ENCODE measurements at regions not wholly inside any gene's neighbourhood (a gene's known extent, or its start where the extent isn't known, plus 50 kb on each side); places are given as distances from the start of the nearest gene placed in this dataset.

DNA sequence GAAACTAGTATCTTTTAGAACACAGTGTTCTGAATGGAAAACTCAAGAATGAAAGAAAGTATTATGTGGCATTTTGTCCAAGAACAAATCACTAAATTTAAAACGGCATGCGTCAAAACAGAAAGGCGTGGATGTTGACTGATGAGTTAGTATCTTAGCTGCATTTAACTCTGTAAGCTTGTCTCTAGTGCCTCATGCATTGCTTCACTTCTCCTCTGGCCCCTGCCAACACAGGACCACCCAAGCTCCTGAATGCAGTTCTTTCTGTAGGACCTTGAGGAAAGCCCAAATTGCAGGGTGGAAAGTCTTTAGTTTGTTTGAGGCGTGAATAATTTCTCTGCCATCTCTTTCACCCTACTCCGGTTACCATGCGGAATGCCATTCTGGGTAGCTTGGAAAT is 632.2 kb downstream of the COL12A1 start:
- TF ChIP-seq POLR2A (IDR thresholded peaks at IDR 0.05) = no peak
- TF ChIP-seq, protein P1, sequence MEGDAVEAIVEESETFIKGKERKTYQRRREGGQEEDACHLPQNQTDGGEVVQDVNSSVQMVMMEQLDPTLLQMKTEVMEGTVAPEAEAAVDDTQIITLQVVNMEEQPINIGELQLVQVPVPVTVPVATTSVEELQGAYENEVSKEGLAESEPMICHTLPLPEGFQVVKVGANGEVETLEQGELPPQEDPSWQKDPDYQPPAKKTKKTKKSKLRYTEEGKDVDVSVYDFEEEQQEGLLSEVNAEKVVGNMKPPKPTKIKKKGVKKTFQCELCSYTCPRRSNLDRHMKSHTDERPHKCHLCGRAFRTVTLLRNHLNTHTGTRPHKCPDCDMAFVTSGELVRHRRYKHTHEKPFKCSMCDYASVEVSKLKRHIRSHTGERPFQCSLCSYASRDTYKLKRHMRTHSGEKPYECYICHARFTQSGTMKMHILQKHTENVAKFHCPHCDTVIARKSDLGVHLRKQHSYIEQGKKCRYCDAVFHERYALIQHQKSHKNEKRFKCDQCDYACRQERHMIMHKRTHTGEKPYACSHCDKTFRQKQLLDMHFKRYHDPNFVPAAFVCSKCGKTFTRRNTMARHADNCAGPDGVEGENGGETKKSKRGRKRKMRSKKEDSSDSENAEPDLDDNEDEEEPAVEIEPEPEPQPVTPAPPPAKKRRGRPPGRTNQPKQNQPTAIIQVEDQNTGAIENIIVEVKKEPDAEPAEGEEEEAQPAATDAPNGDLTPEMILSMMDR (IDR thresholded peaks at IDR 0.05 in 4 of 5, conservative IDR thresholded peaks at IDR 0.05 in 1 of 5) = no peak
